ENCODE measurements at regions not wholly inside any gene's neighbourhood (a gene's known extent, or its start where the extent isn't known, plus 50 kb on each side); places are given as distances from the start of the nearest gene placed in this dataset.

DNA sequence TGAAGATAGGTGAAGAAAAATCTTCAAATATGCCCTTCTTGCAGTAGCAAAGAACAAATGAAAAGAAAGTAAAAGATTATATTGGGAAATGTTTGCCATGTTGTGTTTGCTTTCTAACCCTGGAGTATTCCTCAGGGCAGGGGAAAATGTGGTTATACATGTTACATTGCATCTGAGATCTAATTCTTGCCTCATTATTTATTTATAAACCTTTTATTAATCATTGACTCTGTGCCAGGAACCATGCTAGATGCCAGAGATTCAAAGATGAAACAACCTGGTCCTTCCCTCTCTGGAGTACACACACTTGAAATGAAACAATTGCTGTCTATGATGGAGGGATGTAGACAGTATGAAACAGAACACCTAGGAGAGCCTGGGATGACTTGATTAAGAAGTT lies 128.1 kb upstream of the HMGA2 start:
- TF ChIP-seq, protein P1, sequence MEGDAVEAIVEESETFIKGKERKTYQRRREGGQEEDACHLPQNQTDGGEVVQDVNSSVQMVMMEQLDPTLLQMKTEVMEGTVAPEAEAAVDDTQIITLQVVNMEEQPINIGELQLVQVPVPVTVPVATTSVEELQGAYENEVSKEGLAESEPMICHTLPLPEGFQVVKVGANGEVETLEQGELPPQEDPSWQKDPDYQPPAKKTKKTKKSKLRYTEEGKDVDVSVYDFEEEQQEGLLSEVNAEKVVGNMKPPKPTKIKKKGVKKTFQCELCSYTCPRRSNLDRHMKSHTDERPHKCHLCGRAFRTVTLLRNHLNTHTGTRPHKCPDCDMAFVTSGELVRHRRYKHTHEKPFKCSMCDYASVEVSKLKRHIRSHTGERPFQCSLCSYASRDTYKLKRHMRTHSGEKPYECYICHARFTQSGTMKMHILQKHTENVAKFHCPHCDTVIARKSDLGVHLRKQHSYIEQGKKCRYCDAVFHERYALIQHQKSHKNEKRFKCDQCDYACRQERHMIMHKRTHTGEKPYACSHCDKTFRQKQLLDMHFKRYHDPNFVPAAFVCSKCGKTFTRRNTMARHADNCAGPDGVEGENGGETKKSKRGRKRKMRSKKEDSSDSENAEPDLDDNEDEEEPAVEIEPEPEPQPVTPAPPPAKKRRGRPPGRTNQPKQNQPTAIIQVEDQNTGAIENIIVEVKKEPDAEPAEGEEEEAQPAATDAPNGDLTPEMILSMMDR (conservative IDR thresholded peaks at IDR 0.05 in 1 of 2, IDR thresholded peaks at IDR 0.05 in 1 of 2; ENCODE audit: low read depth in 1 of 2, low read length in 2 of 2): no peak
- no peak for TF ChIP-seq EZH2 (IDR thresholded peaks at IDR 0.05; ENCODE audit: low read length, missing control alignments)

Measured in fibroblast of lung (primary cell).